Bronchial epithelial cell (primary cell): ENCODE measurements at regions not wholly inside any gene's neighbourhood (a gene's known extent, or its start where the extent isn't known, plus 50 kb on each side); places are given as distances from the start of the nearest gene placed in this dataset.

Source experiments
- DNase-seq: peaks from one replicate; pipeline ENCODE4 v3.0.0-alpha.2; 2010; ENCODE audit warnings: low read depth
- FAIRE-seq: peaks from 2 replicates; lab custom pipeline; 2011; peaks lifted over from hg19 to GRCh38; lab: Jason Lieb, UNC
- H3K27me3 ChIP-seq: 2 replicates; pipeline ENCODE4 v1.5.1; 2011; ENCODE audit warnings: low read length; ENCODE audit not compliant: control insufficient read depth, insufficient read depth
- H3K36me3 ChIP-seq: 2 replicates; pipeline ENCODE4 v1.5.1; 2011; ENCODE audit warnings: low read length; ENCODE audit not compliant: control insufficient read depth, insufficient read depth
- H3K4me3 ChIP-seq: 2 replicates; pipeline ENCODE4 v1.5.1; 2011; ENCODE audit warnings: mild to moderate bottlenecking, low read depth, low read length, control low read depth
- TF ChIP-seq, protein P1 (sequence below): IDR thresholded peaks from 2 replicates; pipeline ENCODE4 v1.5.1; 2011; ENCODE audit warnings: mild to moderate bottlenecking, moderate library complexity, low read length, control low read depth, inconsistent platforms; ENCODE audit not compliant: insufficient read depth, severe bottlenecking

DNA sequence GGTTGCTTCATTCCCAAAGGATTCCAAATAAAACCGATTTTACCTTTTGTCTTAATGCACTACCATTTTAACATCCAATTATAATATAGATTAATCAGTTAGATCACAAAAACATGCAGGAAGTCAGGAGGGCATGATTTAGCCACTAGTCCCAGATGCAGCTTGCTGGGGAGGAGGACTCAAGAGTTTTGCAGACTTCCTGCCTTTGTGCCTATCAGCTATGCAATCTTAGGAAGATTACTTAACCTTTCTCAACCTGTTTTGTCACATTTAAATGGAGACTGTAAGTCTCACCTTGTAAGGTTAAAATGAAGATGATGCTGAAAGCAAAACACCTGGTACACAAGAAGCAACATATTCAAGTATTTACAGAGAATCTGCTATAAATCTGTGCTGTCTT is 242.4 kb upstream of the GOLIM4 start:
- FAIRE-seq (no peak), DNase-seq (no peak)
- Histone ChIP-seq H3K36me3 (no peaks in the 10 kb centered on the region), H3K27me3 (no peaks in the 10 kb centered on the region), H3K4me3 (no peak overlapping the region)
- TF ChIP-seq, protein P1, sequence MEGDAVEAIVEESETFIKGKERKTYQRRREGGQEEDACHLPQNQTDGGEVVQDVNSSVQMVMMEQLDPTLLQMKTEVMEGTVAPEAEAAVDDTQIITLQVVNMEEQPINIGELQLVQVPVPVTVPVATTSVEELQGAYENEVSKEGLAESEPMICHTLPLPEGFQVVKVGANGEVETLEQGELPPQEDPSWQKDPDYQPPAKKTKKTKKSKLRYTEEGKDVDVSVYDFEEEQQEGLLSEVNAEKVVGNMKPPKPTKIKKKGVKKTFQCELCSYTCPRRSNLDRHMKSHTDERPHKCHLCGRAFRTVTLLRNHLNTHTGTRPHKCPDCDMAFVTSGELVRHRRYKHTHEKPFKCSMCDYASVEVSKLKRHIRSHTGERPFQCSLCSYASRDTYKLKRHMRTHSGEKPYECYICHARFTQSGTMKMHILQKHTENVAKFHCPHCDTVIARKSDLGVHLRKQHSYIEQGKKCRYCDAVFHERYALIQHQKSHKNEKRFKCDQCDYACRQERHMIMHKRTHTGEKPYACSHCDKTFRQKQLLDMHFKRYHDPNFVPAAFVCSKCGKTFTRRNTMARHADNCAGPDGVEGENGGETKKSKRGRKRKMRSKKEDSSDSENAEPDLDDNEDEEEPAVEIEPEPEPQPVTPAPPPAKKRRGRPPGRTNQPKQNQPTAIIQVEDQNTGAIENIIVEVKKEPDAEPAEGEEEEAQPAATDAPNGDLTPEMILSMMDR = no peak

DNA sequence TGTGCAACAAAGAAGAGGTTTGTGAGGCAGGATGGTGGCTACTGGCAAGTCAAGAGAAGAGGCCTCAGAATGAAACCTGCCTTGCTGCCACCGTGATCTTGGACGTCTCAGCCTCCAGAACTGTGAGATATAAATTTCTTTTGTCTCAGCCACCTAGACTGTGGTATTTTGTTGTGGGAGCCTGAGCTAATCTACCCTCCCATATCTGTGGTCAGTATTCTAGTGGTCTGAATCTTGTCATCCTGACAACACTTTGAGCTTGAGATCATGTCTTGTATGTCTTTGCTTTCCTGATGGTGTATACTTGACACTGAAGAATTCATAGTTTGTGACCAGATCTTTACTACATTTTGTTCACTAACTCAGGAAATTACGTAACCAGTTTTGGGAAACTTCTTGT is 240.6 kb upstream of the GOLIM4 start:
- Histone ChIP-seq H3K36me3 (no peaks in the 10 kb centered on the region), H3K4me3 (no peak overlapping the region), H3K27me3 (no peaks in the 10 kb centered on the region)
- DNase-seq (no peak), FAIRE-seq (no peak)
- TF ChIP-seq, protein P1 = no peak

DNA sequence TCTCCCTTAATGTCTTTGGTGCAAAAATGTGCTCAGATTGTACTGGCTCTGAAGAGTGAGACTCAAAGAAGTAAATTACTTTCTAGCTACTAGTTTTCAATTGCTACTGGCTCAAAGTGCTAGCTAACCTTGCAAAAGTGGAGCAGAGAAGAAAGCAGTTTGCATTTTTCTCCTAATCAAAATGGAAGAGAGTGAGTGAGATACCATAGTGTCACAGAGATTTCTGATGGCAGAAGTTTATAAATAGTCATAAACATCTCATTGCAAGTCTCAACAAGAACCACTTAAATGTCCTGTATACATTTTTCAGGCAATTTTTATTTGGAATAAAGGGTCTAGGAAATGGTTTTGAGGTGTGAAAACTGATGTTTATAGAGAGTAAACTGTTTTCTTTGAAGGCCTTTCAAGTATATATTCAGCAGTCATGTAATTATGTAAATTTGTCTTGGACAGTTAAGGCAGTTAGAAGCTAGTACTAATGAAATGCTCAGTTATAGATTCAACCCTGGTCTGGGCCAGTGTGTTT is 237.7 kb upstream of the GOLIM4 start:
- H3K4me3 ChIP-seq = no peak overlapping the region
- DNase-seq = no peak
- H3K36me3 ChIP-seq = no peaks in the 10 kb centered on the region
- H3K27me3 ChIP-seq = no peaks in the 10 kb centered on the region
- TF ChIP-seq, protein P1 = no peak
- FAIRE-seq = no peak

DNA sequence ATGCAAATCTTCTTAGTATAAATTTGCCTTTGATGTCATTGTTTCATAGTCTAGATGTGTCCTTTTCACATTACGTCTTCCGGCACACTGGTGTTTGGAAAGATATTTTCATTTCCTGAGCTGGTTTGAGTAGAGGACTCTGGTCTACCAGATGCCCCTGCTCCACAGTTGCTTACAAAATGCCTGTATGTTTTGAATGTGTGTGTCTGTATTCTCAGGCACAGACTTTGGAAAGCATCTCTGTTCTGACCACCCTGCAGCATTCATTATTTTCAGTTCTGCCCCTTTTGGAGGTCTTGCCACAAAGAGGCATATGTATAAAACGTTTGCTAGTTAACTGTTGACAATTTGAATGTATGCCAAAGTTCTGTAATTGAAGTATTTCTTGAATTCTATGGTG is 236.0 kb upstream of the GOLIM4 start:
- TF ChIP-seq, protein P1 = no peak
- H3K27me3 ChIP-seq = no peaks in the 10 kb centered on the region
- DNase-seq = no peak
- no peak overlapping the region for H3K4me3 ChIP-seq
- no peak for FAIRE-seq
- no peaks in the 10 kb centered on the region for H3K36me3 ChIP-seq

DNA sequence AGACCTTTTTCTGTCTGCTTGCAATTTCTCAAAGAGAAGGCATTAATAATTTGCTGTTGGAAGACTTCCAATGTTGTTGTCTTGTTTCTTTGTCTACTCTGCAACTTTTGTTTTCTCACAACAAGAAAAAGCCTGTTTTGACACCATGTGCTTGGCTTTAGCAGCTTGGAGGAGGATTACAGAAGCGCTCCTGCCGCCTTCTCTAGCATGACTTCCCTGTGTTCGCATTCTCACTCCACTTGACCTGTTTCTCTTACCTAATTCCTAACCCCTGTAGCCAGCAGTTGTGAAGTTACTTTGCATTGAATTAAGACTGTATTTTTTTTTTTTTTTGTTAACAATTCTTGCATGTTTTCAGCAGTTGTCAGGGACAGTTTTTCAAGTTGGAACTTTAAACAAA is 235.3 kb upstream of the GOLIM4 start:
- Histone ChIP-seq H3K4me3 (no peak overlapping the region), H3K36me3 (no peaks in the 10 kb centered on the region), H3K27me3 (no peaks in the 10 kb centered on the region)
- DNase-seq = no peak
- FAIRE-seq = no peak
- TF ChIP-seq, protein P1 = no peak

DNA sequence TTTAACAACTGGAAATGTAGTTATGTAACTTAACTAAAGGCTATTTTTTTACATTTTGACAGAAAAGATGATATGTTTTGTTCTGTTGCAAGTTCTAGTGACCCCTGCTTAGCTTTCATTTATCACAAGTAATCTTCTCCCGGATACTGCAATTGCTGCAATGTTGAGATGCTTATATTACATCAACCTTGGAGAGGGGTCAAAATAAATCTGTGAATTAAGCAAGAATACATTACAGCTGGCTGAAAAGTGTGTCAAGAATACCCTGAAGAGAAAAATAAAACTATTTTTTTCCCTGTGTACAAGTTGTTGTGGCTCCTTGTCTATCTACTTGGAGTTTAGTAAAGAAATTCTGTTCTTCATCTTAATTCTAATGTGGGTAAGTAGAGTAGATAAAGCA is 232.1 kb upstream of the GOLIM4 start:
- no peak for DNase-seq
- TF ChIP-seq, protein P1 = no peak
- H3K27me3 ChIP-seq = no peaks in the 10 kb centered on the region
- no peaks in the 10 kb centered on the region for H3K36me3 ChIP-seq
- no peak for FAIRE-seq
- H3K4me3 ChIP-seq = no peak overlapping the region
